ENCODE measurements at regions not wholly inside any gene's neighbourhood (a gene's known extent, or its start where the extent isn't known, plus 50 kb on each side); places are given as distances from the start of the nearest gene placed in this dataset.

DNA sequence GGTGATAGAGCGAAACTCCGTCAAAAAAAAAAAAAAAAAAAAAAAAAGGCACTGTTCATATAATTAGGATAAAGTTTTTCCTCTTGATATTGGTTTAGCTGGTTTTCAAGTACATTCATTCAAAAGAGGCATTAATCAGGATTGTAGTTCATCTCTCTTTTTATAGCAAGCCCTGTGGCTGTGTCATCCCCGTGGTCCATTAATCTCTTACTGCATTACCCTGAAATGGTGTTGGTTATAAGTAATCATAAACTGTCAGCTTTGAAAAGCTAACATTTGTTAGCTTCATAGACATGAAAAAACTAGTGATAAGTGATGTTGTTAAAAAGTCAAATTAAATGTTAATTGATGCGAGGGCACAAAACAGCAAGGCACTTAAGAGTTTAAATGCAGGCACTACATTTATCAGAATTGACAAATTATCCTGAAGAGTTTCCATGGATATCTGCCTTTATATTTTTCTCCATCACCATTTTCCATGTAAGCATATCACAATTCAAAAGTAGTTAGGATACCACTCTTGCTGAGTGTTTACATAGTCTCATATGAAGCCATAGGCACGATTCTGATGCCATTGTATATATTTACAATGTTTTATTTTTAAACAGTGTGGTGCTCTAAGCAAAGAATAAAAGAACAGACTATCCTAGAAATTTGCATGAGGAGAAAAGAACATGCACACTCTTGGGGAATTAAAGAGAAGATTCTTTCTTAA lies 193.1 kb downstream of the OTOL1 start:
- no peak for TF ChIP-seq TEAD4 (IDR thresholded peaks at IDR 0.05)
- TF ChIP-seq EP300 (IDR thresholded peaks at IDR 0.05; ENCODE audit: borderline replicate concordance), result no peak
- TF ChIP-seq EGR1 (IDR thresholded peaks at IDR 0.05), result no peak

DNA sequence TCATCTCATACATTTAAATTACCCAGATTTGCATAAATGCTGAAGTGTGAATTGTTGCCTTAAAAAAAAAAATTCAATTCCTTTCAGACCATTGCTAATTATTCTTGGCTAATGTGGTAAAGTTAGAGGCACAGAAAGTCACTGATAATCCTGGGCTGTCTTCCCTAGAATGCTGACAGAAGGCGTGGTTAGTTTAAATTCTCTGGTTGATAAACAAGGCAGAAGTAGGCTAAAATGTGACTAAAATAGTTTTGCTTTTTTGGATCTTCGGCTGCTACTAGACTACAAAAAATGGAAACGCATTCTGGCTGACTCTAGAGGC lies 193.7 kb downstream of the OTOL1 start:
- TF ChIP-seq YY1 (IDR thresholded peaks at IDR 0.05; ENCODE audit: low read depth) (no peak), FOXM1 (IDR thresholded peaks at IDR 0.05; ENCODE audit: borderline replicate concordance, low read depth) (no peak), EGR1 (IDR thresholded peaks at IDR 0.05) (no peak), TEAD4 (IDR thresholded peaks at IDR 0.05) (no peak), CEBPB (IDR thresholded peaks at IDR 0.05) (no peak), NFIC (IDR thresholded peaks at IDR 0.05) (no peak), TAF1 (IDR thresholded peaks at IDR 0.05; ENCODE audit: low read depth) (no peak), CREB1 (IDR thresholded peaks at IDR 0.05; ENCODE audit: low read depth) (no peak), ZBTB7A (IDR thresholded peaks at IDR 0.05; ENCODE audit: low read depth) (no peak), TCF12 (IDR thresholded peaks at IDR 0.05; ENCODE audit: low read depth) (no peak), RAD21 (IDR thresholded peaks at IDR 0.05; ENCODE audit: low read depth) (no peak), EP300 (IDR thresholded peaks at IDR 0.05; ENCODE audit: borderline replicate concordance) (no peak)
- TF ChIP-seq, protein P1, sequence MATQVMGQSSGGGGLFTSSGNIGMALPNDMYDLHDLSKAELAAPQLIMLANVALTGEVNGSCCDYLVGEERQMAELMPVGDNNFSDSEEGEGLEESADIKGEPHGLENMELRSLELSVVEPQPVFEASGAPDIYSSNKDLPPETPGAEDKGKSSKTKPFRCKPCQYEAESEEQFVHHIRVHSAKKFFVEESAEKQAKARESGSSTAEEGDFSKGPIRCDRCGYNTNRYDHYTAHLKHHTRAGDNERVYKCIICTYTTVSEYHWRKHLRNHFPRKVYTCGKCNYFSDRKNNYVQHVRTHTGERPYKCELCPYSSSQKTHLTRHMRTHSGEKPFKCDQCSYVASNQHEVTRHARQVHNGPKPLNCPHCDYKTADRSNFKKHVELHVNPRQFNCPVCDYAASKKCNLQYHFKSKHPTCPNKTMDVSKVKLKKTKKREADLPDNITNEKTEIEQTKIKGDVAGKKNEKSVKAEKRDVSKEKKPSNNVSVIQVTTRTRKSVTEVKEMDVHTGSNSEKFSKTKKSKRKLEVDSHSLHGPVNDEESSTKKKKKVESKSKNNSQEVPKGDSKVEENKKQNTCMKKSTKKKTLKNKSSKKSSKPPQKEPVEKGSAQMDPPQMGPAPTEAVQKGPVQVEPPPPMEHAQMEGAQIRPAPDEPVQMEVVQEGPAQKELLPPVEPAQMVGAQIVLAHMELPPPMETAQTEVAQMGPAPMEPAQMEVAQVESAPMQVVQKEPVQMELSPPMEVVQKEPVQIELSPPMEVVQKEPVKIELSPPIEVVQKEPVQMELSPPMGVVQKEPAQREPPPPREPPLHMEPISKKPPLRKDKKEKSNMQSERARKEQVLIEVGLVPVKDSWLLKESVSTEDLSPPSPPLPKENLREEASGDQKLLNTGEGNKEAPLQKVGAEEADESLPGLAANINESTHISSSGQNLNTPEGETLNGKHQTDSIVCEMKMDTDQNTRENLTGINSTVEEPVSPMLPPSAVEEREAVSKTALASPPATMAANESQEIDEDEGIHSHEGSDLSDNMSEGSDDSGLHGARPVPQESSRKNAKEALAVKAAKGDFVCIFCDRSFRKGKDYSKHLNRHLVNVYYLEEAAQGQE (IDR thresholded peaks at IDR 0.05; ENCODE audit: low read depth), result no peak
- TF ChIP-seq, protein P2, sequence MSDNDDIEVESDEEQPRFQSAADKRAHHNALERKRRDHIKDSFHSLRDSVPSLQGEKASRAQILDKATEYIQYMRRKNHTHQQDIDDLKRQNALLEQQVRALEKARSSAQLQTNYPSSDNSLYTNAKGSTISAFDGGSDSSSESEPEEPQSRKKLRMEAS (IDR thresholded peaks at IDR 0.05), result no peak
- TF ChIP-seq, protein P3, sequence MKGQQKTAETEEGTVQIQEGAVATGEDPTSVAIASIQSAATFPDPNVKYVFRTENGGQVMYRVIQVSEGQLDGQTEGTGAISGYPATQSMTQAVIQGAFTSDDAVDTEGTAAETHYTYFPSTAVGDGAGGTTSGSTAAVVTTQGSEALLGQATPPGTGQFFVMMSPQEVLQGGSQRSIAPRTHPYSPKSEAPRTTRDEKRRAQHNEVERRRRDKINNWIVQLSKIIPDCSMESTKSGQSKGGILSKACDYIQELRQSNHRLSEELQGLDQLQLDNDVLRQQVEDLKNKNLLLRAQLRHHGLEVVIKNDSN (IDR thresholded peaks at IDR 0.05), result no peak

DNA sequence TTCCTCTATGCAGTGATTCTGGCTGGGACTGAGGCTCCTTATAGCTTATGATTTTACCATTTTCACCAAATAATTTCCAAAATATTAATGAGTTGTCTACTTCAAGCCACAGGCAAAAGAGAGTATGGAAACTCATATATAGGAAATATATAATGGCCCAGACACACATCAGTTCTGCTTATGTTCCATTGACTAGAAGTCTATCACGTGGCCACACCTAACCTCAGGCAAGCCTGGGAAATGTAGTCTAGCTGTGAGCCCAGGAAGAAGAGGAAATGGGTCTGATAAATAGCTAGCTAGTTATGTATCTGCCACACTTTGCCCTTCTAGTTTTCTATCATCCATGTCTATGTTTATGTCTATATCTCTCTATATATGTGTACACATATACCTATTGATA lies 195.1 kb downstream of the OTOL1 start:
- TF ChIP-seq, protein P3 (IDR thresholded peaks at IDR 0.05), result 0 out of 2 replicates have a peak, but pooled peaks have one; percentile 50
- TF ChIP-seq EP300 (IDR thresholded peaks at IDR 0.05; ENCODE audit: borderline replicate concordance), result no peak

DNA sequence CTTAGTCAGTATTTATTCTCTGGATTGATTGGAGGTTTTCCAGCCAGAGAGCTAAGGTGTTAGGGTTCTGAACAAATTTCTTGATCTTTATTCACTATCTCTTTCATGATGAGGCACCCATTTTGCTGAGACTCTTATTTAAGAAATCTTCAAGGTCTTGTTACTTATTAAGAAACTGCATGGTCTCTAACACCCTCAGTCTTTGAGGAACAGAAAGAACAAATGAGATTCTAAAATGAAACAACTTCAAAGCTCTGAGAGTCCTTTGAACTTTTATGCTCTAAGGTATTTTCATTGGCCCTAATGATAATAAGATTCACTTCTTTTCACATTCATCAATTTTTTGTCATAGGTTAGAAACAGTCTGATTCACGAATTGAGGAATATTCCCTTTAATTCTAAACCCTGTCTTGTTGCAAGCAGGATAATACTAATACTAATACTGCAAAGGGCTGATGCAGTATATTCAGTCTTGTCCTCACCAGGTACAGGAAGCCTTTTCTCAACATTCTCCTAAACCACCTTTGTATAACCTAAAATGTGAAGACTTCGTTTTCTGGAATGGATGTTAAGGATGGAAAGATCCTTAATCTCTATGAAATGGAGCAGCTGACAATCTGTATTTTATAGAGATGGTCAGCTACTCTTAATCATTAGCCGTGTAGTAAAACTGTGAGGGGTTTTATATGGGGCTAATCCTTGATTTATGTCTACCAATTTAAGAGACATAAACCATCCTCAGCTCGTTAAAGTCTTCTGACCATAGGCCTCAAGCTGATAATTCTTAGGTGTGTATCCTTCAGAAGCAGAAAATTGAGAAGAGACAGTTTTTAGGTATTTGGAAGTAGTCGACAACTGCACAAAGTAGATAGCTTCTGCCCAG lies 198.3 kb downstream of the OTOL1 start:
- TF ChIP-seq RAD21 (IDR thresholded peaks at IDR 0.05; ENCODE audit: low read depth) (no peak), TAF1 (IDR thresholded peaks at IDR 0.05; ENCODE audit: low read depth) (no peak), CREB1 (IDR thresholded peaks at IDR 0.05; ENCODE audit: low read depth) (no peak), EP300 (IDR thresholded peaks at IDR 0.05; ENCODE audit: borderline replicate concordance) (no peak), CEBPB (IDR thresholded peaks at IDR 0.05) (no peak), TEAD4 (IDR thresholded peaks at IDR 0.05) (no peak), TCF12 (IDR thresholded peaks at IDR 0.05; ENCODE audit: low read depth) (no peak), YY1 (IDR thresholded peaks at IDR 0.05; ENCODE audit: low read depth) (no peak), ZBTB7A (IDR thresholded peaks at IDR 0.05; ENCODE audit: low read depth) (no peak), FOXM1 (IDR thresholded peaks at IDR 0.05; ENCODE audit: borderline replicate concordance, low read depth) (no peak), EGR1 (IDR thresholded peaks at IDR 0.05) (no peak), NFIC (IDR thresholded peaks at IDR 0.05) (no peak)
- TF ChIP-seq, protein P2 (IDR thresholded peaks at IDR 0.05), result no peak
- TF ChIP-seq, protein P1 (IDR thresholded peaks at IDR 0.05; ENCODE audit: low read depth), result no peak
- TF ChIP-seq, protein P3 (IDR thresholded peaks at IDR 0.05), result no peak

DNA sequence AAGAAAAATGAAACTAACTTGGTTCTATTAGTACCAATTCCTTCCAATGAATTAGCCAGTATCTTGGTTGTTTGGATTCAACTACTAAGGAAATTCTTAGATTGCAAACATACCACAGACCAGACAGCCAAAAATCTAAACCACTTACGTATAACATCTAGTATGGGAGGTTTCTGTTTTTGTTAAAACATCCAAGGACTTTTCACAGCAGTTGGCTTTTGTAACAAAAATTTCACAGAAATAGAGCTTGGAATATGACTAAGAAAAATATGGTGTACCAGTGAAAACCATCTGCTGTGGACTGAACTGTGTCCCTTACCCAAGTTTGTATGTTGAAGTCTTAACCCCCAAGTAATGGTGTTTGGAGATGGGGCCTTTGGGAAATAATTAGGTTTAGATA lies 199.2 kb downstream of the OTOL1 start:
- TF ChIP-seq, protein P1 (IDR thresholded peaks at IDR 0.05; ENCODE audit: low read depth), result no peak
